IMR-90 (cell line): ENCODE measurements at regions not wholly inside any gene's neighbourhood (a gene's known extent, or its start where the extent isn't known, plus 50 kb on each side); places are given as distances from the start of the nearest gene placed in this dataset.

Source experiments
- ATAC-seq: fragments of 200-7000 bp; cut with Tn5 transposase; 2 replicates; pipeline ENCODE4 v1.9.1; 2020; ENCODE audit warnings: low read depth, mild to moderate bottlenecking, moderate library complexity
- BruUV-seq: library from RNA; stranded (reverse); fragments of 400-500 nt; replicated peaks from 2 replicates; lab custom pipeline; 2021; lab: Mats Ljungman, UMichigan
- CTCF ChIA-PET: fragments of 300-600 bp; formaldehyde crosslinking; extraction: SDS; loops from one replicate; lab custom pipeline; 2021; ENCODE audit warnings: antibody characterized with exemption; lab: Yijun Ruan, JAX
- POLR2A ChIA-PET: fragments of 300-600 bp; sonication (Branson Sonifier 250); formaldehyde crosslinking; loops from one replicate; lab custom pipeline; 2022; ENCODE audit warnings: antibody characterized with exemption; ENCODE audit not compliant: unreplicated experiment; lab: Charles Lee
- DNase-seq: peaks from one replicate; pipeline ENCODE4 v3.0.0; 2013
- H2AFZ ChIP-seq: replicated peaks from 2 replicates; pipeline ENCODE3; 2013; ENCODE audit warnings: low read length, mild to moderate bottlenecking; ENCODE audit not compliant: poor library complexity
- H2AK5ac ChIP-seq: 2 replicates; pipeline ENCODE4 v1.6.1; 2013; ENCODE audit warnings: low read depth, low read length, inconsistent platforms
- H2AK9ac ChIP-seq: replicated peaks from 2 replicates; pipeline ENCODE3; 2013; ENCODE audit warnings: mild to moderate bottlenecking, low read depth, low read length, moderate library complexity; ENCODE audit not compliant: poor library complexity
- H2BK120ac ChIP-seq: 2 replicates; pipeline ENCODE4 v1.6.1; 2013; ENCODE audit warnings: low read depth, low read length, inconsistent platforms
- H2BK15ac ChIP-seq: 3 replicates; pipeline ENCODE4 v1.6.1; 2013; ENCODE audit warnings: low read depth, low read length, inconsistent platforms
- H2BK20ac ChIP-seq: 2 replicates; pipeline ENCODE4 v1.6.1; 2013; ENCODE audit warnings: low read depth, mild to moderate bottlenecking, inconsistent platforms, low read length, moderate library complexity
- H2BK5ac ChIP-seq: 2 replicates; pipeline ENCODE4 v1.6.1; 2013; ENCODE audit warnings: mild to moderate bottlenecking, low read depth, low read length, inconsistent platforms; ENCODE audit not compliant: poor library complexity, severe bottlenecking
- H3K14ac ChIP-seq: replicated peaks from 2 replicates; pipeline ENCODE4 v1.6.1; 2013; ENCODE audit warnings: low read depth, low read length, inconsistent platforms
- H3K18ac ChIP-seq: 2 replicates; pipeline ENCODE4 v1.6.1; 2013; ENCODE audit warnings: low read depth, low read length, control low read depth
- H3K23ac ChIP-seq: 2 replicates; pipeline ENCODE4 v1.6.1; 2013; ENCODE audit warnings: low read depth, low read length, inconsistent platforms
- H3K27ac ChIP-seq: 2 replicates; pipeline ENCODE4 v1.5.1; 2013; ENCODE audit warnings: mild to moderate bottlenecking, control low read depth, low read length; ENCODE audit not compliant: insufficient read depth
- H3K27me3 ChIP-seq: 2 replicates; pipeline ENCODE4 v1.6.1; 2013; ENCODE audit warnings: low read length; ENCODE audit not compliant: control insufficient read depth, insufficient read depth
- H3K36me3 ChIP-seq: 2 replicates; pipeline ENCODE4 v1.6.1; 2013; ENCODE audit warnings: low read length, mixed read lengths; ENCODE audit not compliant: control insufficient read depth, insufficient read depth
- H3K4ac ChIP-seq: 2 replicates; pipeline ENCODE4 v1.6.1; 2013; ENCODE audit warnings: low read depth, low read length, inconsistent platforms
- H3K4me1 ChIP-seq: 2 replicates; pipeline ENCODE4 v1.6.1; 2013; ENCODE audit warnings: low read length, mixed read lengths; ENCODE audit not compliant: control insufficient read depth, insufficient read depth
- H3K4me2 ChIP-seq: 2 replicates; pipeline ENCODE4 v1.6.1; 2013; ENCODE audit warnings: low read depth, mild to moderate bottlenecking, control low read depth, low read length, moderate library complexity
- H3K4me3 ChIP-seq: 2 replicates; pipeline ENCODE4 v1.5.1; 2013; ENCODE audit warnings: low read depth, mild to moderate bottlenecking, control low read depth, low read length, moderate library complexity; ENCODE audit not compliant: insufficient read depth
- H3K56ac ChIP-seq: 2 replicates; pipeline ENCODE4 v1.6.1; 2013; ENCODE audit warnings: low read length, inconsistent platforms; ENCODE audit not compliant: insufficient read depth; ENCODE audit errors: extremely low read depth
- H3K79me1 ChIP-seq, 2 experiments: 2 replicates each; pipeline ENCODE4 v1.6.1; 2013; ENCODE audit warnings: low read length in 2 of 2, inconsistent platforms in 1 of 2, low read depth in 1 of 2
- H3K9ac ChIP-seq: 2 replicates; pipeline ENCODE4 v1.6.1; 2013; ENCODE audit warnings: low read depth, low read length, control low read depth
- H3K9me1 ChIP-seq: 2 replicates; pipeline ENCODE4 v1.6.1; 2013; ENCODE audit warnings: low read length, inconsistent platforms; ENCODE audit not compliant: insufficient read depth
- H3K9me3 ChIP-seq: 2 replicates; pipeline ENCODE4 v1.6.1; 2013; ENCODE audit warnings: low read length; ENCODE audit not compliant: control insufficient read depth, insufficient read depth
- H4K20me1 ChIP-seq: 2 replicates; pipeline ENCODE4 v1.6.1; 2013; ENCODE audit warnings: low read length, inconsistent platforms; ENCODE audit not compliant: insufficient read depth
- H4K5ac ChIP-seq: 2 replicates; pipeline ENCODE4 v1.6.1; 2013; ENCODE audit warnings: mild to moderate bottlenecking, low read depth, low read length, control low read depth
- H4K8ac ChIP-seq, 2 experiments: 2 replicates each; pipeline ENCODE4 v1.6.1; 2013; ENCODE audit warnings: low read depth in 2 of 2, low read length in 2 of 2, control low read depth in 1 of 2, inconsistent platforms in 1 of 2
- H4K91ac ChIP-seq: 2 replicates; pipeline ENCODE4 v1.6.1; 2013; ENCODE audit warnings: low read depth, low read length, inconsistent platforms; ENCODE audit not compliant: insufficient read depth
- BHLHE40 ChIP-seq: fragments of 150-350 bp; IDR thresholded peaks from 2 replicates; pipeline ENCODE4 v1.6.1; 2016; ENCODE audit warnings: mild to moderate bottlenecking, low read depth, low read length
- CHD1 ChIP-seq: IDR thresholded peaks from 2 replicates; pipeline ENCODE4 v1.6.1; 2012; ENCODE audit warnings: low read depth, low read length, improper control_type of control experiment
- FOS ChIP-seq: fragments of 150-350 bp; IDR thresholded peaks from 2 replicates; pipeline ENCODE4 v1.6.1; 2016; ENCODE audit warnings: low read depth, low read length
- MAZ ChIP-seq: IDR thresholded peaks from 2 replicates; pipeline ENCODE4 v1.6.1; 2012; ENCODE audit warnings: low read depth, mild to moderate bottlenecking, low read length, improper control_type of control experiment, moderate library complexity, borderline replicate concordance
- MXI1 ChIP-seq: IDR thresholded peaks from 2 replicates; pipeline ENCODE4 v1.6.1; 2012; ENCODE audit warnings: low read depth, mild to moderate bottlenecking, low read length, moderate library complexity, borderline replicate concordance
- RAD21 ChIP-seq: IDR thresholded peaks from 2 replicates; pipeline ENCODE4 v1.6.1; 2012; ENCODE audit warnings: low read length, improper control_type of control experiment
- RCOR1 ChIP-seq: IDR thresholded peaks from 2 replicates; pipeline ENCODE4 v1.6.1; 2012; ENCODE audit warnings: mild to moderate bottlenecking, low read length, improper control_type of control experiment; ENCODE audit not compliant: insufficient replicate concordance
- RFX5 ChIP-seq: IDR thresholded peaks from 2 replicates; pipeline ENCODE4 v1.8.0; 2012; ENCODE audit warnings: low read depth, mild to moderate bottlenecking, low read length, moderate library complexity
- WGBS, 2 experiments: methylation state at CpG; one replicate each; pipeline versions ENCODE4 v1.1.5 to v1.1.7; 2013; ENCODE audit warnings: missing lambda C conversion rate in 2 of 2; ENCODE audit not compliant: insufficient read length in 1 of 2; ENCODE audit errors: extremely low coverage in 2 of 2; 5-methylcytosine and 5-hydroxymethylcytosine counted together
- dilution Hi-C: fragments of 300-500 bp; cut with HindIII; formaldehyde crosslinking; loops from one replicate; pipeline ENCODE4 v1.14.3; 2018; ENCODE audit warnings: low sequenced_read_pairs; ENCODE audit not compliant: unreplicated experiment
- in situ Hi-C: fragments of 300-500 bp; cut with MboI; formaldehyde crosslinking; loops from 3 replicates; pipeline ENCODE4 v1.14.3; 2019; ENCODE audit warnings: low sequenced_read_pairs, inconsistent platforms, mixed read lengths
- intact Hi-C: fragments of 100-400 bp; cut with micrococcal nuclease; formaldehyde crosslinking; loops from 2 replicates; pipeline ENCODE4 v1.10.0; 2022
- TF ChIP-seq, protein P1 (sequence below): conservative IDR thresholded peaks from 2 replicates; pipeline ENCODE4 v1.5.1; 2012; ENCODE audit warnings: mild to moderate bottlenecking, low read depth, low read length, improper control_type of control experiment
- TF ChIP-seq, protein P2 (sequence below): fragments of 150-350 bp; IDR thresholded peaks from 2 replicates; pipeline ENCODE4 v1.6.1; 2017; ENCODE audit warnings: mild to moderate bottlenecking, antibody characterized with exemption, low read length, low read depth
- TF ChIP-seq, protein P3 (sequence below): fragments of 150-350 bp; IDR thresholded peaks from 2 replicates; pipeline ENCODE4 v1.6.1; 2016; ENCODE audit warnings: low read depth, mild to moderate bottlenecking, low read length, moderate library complexity, borderline replicate concordance

DNA sequence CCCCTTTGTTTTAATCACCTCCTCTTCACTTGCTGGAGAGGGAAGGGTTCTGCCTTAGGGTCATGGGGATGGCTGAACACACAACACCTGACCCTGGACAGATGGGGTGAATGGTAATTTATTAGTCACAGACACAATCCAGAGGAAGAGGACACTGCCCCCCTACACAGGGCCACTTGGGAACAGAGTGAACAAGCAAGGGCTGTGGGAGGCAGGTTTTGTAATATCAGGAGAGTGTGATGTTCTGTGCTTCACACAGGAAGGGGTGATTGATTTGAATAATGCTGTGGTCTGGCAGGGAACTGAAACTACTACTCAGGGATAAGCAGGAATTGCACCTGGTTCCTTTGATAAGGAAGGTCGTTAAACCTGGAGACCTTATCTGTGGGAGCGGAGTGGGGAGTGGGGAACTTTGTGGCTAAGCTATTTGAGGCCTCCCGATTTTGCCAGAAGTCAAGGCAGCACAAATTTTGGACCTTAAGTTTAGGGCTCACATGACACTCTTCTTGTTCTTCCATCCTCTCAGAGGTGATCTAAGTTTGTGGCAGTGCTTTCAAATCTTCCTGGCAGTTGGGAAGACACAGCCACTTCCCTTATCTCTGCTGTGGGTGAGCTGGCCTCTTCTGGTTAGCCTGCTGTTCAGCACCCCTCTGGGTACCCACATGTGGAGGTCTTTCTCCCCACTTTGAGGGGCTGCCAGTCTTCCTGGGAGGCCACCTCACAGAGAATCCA, 77.8 kb downstream of the CD164 start:
- H4K8ac ChIP-seq: no peak overlapping the region
- in situ Hi-C loops: no loop called here

More for the DNA sequence above, 77.8 kb downstream of the CD164 start:
- no peak overlapping the region for H2BK5ac ChIP-seq
- WGBS, 2 experiments: no CpG with 5 or more reads among the region's 3 CpGs
- H3K56ac ChIP-seq: no peak overlapping the region
- ATAC-seq (no peak), DNase-seq (no peak)
- H2BK20ac ChIP-seq: no peak overlapping the region
- no peak overlapping the region for H2AFZ ChIP-seq
- H3K14ac ChIP-seq: no peak overlapping the region
- ChIA-PET POLR2A (no interaction called here), CTCF (interaction anchor here (1.1 kb wide), 1 partner anchor 9 kb away, joined by 3 read pairs; no protein-coding TSS in a partner anchor)
- H3K4me3 ChIP-seq: no peak overlapping the region
- no peak overlapping the region for H2BK15ac ChIP-seq
- no peak overlapping the region for H3K23ac ChIP-seq
- H3K4me1 ChIP-seq: peaks cover 1% of the 10 kb centered on the region; the same call in 1 of the 2 replicates
- H3K9me1 ChIP-seq: no peaks in the 10 kb centered on the region
- H3K27me3 ChIP-seq: peaks cover 22% of the 10 kb centered on the region
- no peak overlapping the region for H3K4ac ChIP-seq
- H4K20me1 ChIP-seq: no peaks in the 10 kb centered on the region
- no peak for TF ChIP-seq BHLHE40
- TF ChIP-seq, protein P1, sequence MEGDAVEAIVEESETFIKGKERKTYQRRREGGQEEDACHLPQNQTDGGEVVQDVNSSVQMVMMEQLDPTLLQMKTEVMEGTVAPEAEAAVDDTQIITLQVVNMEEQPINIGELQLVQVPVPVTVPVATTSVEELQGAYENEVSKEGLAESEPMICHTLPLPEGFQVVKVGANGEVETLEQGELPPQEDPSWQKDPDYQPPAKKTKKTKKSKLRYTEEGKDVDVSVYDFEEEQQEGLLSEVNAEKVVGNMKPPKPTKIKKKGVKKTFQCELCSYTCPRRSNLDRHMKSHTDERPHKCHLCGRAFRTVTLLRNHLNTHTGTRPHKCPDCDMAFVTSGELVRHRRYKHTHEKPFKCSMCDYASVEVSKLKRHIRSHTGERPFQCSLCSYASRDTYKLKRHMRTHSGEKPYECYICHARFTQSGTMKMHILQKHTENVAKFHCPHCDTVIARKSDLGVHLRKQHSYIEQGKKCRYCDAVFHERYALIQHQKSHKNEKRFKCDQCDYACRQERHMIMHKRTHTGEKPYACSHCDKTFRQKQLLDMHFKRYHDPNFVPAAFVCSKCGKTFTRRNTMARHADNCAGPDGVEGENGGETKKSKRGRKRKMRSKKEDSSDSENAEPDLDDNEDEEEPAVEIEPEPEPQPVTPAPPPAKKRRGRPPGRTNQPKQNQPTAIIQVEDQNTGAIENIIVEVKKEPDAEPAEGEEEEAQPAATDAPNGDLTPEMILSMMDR: no peak
- no peak for TF ChIP-seq RAD21
- no peak for TF ChIP-seq RFX5
- no peak for TF ChIP-seq RCOR1
- TF ChIP-seq, protein P2, sequence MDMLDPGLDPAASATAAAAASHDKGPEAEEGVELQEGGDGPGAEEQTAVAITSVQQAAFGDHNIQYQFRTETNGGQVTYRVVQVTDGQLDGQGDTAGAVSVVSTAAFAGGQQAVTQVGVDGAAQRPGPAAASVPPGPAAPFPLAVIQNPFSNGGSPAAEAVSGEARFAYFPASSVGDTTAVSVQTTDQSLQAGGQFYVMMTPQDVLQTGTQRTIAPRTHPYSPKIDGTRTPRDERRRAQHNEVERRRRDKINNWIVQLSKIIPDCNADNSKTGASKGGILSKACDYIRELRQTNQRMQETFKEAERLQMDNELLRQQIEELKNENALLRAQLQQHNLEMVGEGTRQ: no peak
- no peak for TF ChIP-seq MAZ
- no peak for TF ChIP-seq CHD1
- TF ChIP-seq, protein P3, sequence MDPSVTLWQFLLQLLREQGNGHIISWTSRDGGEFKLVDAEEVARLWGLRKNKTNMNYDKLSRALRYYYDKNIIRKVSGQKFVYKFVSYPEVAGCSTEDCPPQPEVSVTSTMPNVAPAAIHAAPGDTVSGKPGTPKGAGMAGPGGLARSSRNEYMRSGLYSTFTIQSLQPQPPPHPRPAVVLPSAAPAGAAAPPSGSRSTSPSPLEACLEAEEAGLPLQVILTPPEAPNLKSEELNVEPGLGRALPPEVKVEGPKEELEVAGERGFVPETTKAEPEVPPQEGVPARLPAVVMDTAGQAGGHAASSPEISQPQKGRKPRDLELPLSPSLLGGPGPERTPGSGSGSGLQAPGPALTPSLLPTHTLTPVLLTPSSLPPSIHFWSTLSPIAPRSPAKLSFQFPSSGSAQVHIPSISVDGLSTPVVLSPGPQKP: no peak
- no peak for TF ChIP-seq FOS
- TF ChIP-seq MXI1: no peak
- H3K79me1 ChIP-seq: no peaks in the 10 kb centered on the region
- BruUV-seq: no TSS peak
- H3K9me3 ChIP-seq: no peaks in the 10 kb centered on the region
- intact Hi-C loops: no loop called here
- H4K5ac ChIP-seq: no peak overlapping the region
- dilution Hi-C loops: no loop called here
- H3K9ac ChIP-seq: no peak overlapping the region
- H3K18ac ChIP-seq: no peak overlapping the region
- H2AK5ac ChIP-seq: no peak overlapping the region
- no peak overlapping the region for H4K91ac ChIP-seq
- H3K4me2 ChIP-seq: no peak overlapping the region
- H3K27ac ChIP-seq: no peak overlapping the region
- H2AK9ac ChIP-seq: no peak overlapping the region
- H3K36me3 ChIP-seq: no peaks in the 10 kb centered on the region
- no peak overlapping the region for H2BK120ac ChIP-seq
